Upper lobe of left lung (tissue), 4 donors: ENCODE measurements at regions not wholly inside any gene's neighbourhood (a gene's known extent, or its start where the extent isn't known, plus 50 kb on each side); places are given as distances from the start of the nearest gene placed in this dataset.

Experiments used
- EP300 ChIP-seq, 4 donors: sonication (generic); formaldehyde crosslinking; IDR thresholded peaks; one replicate each; pipeline ENCODE4 v1.5.1; 2017; ENCODE audit warnings: antibody characterized with exemption in 4 of 4, control low read depth in 2 of 4
- POLR2A ChIP-seq, 4 donors: fragments of 450-650 bp; IDR thresholded peaks; one replicate each; pipeline ENCODE4 v1.5.1; 2016 to 2017; ENCODE audit warnings: antibody characterized with exemption in 4 of 4, mild to moderate bottlenecking in 2 of 4
- POLR2AphosphoS5 ChIP-seq, 2 donors: sonication (generic); formaldehyde crosslinking; IDR thresholded peaks; one replicate each; pipeline ENCODE4 v1.5.1; 2017; ENCODE audit warnings: antibody characterized with exemption in 2 of 2
- TF ChIP-seq, protein P1 (sequence below), 6 experiments: fragments of 450-650 bp in 4 of 6; fragments of 200-600 bp in 2 of 6; sonication (generic) in 2 of 6; IDR thresholded peaks; one replicate each; pipeline ENCODE4 v1.5.1; 2016 to 2019; ENCODE audit warnings: antibody characterized with exemption in 6 of 6

GRCh38 chrY:13023607-13024006, 118.9 kb downstream of the DDX3Y start:
- TF ChIP-seq, protein P1, sequence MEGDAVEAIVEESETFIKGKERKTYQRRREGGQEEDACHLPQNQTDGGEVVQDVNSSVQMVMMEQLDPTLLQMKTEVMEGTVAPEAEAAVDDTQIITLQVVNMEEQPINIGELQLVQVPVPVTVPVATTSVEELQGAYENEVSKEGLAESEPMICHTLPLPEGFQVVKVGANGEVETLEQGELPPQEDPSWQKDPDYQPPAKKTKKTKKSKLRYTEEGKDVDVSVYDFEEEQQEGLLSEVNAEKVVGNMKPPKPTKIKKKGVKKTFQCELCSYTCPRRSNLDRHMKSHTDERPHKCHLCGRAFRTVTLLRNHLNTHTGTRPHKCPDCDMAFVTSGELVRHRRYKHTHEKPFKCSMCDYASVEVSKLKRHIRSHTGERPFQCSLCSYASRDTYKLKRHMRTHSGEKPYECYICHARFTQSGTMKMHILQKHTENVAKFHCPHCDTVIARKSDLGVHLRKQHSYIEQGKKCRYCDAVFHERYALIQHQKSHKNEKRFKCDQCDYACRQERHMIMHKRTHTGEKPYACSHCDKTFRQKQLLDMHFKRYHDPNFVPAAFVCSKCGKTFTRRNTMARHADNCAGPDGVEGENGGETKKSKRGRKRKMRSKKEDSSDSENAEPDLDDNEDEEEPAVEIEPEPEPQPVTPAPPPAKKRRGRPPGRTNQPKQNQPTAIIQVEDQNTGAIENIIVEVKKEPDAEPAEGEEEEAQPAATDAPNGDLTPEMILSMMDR (IDR thresholded peaks at IDR 0.05): no peak
- TF ChIP-seq POLR2A (IDR thresholded peaks at IDR 0.05) (no peak), POLR2AphosphoS5 (IDR thresholded peaks at IDR 0.05) (no peak), EP300 (IDR thresholded peaks at IDR 0.05) (no peak)
